ENCODE measurements at regions not wholly inside any gene's neighbourhood (a gene's known extent, or its start where the extent isn't known, plus 50 kb on each side); places are given as distances from the start of the nearest gene placed in this dataset.

- DNase-seq (ENCODE audit: low read depth, low spot score): no peak
- no peaks in the 10 kb centered on the region for H3K4me1 Mint-ChIP-seq
- TF ChIP-seq CTCF (conservative IDR thresholded peaks at IDR 0.05): no peak
- no peaks in the 10 kb centered on the region for H3K36me3 Mint-ChIP-seq (ENCODE audit: low read depth)
- H3K4me3 Mint-ChIP-seq: no peak overlapping the region
- peaks cover 2% of the 10 kb centered on the region for H3K27me3 Mint-ChIP-seq (ENCODE audit: low read depth)
- peaks cover 9% of the 10 kb centered on the region for H3K9me3 Mint-ChIP-seq
- H3K27ac Mint-ChIP-seq (ENCODE audit: unreplicated experiment): no peak overlapping the region
These were observed 180.8 kb upstream of the IRX3 start for GRCh38 chr16:54467398-54467797.

GRCh38 chr16:54466233-54466632, 179.6 kb upstream of the IRX3 start:
- no peak for DNase-seq (ENCODE audit: low read depth, low spot score)
- no peaks in the 10 kb centered on the region for H3K36me3 Mint-ChIP-seq (ENCODE audit: low read depth)
- H3K27ac Mint-ChIP-seq (ENCODE audit: unreplicated experiment): no peak overlapping the region
- H3K4me1 Mint-ChIP-seq: no peaks in the 10 kb centered on the region
- peaks cover 9% of the 10 kb centered on the region for H3K9me3 Mint-ChIP-seq
- H3K27me3 Mint-ChIP-seq (ENCODE audit: low read depth): peaks cover under 1% of the 10 kb centered on the region
- H3K4me3 Mint-ChIP-seq: no peak overlapping the region
- TF ChIP-seq CTCF (conservative IDR thresholded peaks at IDR 0.05): no peak

GRCh38 chr16:54465063-54465462, 178.5 kb upstream of the IRX3 start:
- no peaks in the 10 kb centered on the region for H3K4me1 Mint-ChIP-seq
- no peaks in the 10 kb centered on the region for H3K36me3 Mint-ChIP-seq (ENCODE audit: low read depth)
- peaks cover 9% of the 10 kb centered on the region for H3K9me3 Mint-ChIP-seq
- TF ChIP-seq CTCF (conservative IDR thresholded peaks at IDR 0.05): no peak
- no peak overlapping the region for H3K4me3 Mint-ChIP-seq
- DNase-seq (ENCODE audit: low read depth, low spot score): no peak
- H3K27ac Mint-ChIP-seq (ENCODE audit: unreplicated experiment): no peak overlapping the region
- no peaks in the 10 kb centered on the region for H3K27me3 Mint-ChIP-seq (ENCODE audit: low read depth)

GRCh38 chr16:54462771-54463170, 176.2 kb upstream of the IRX3 start:
- no peaks in the 10 kb centered on the region for H3K36me3 Mint-ChIP-seq (ENCODE audit: low read depth)
- DNase-seq (ENCODE audit: low read depth, low spot score): no peak
- no peaks in the 10 kb centered on the region for H3K4me1 Mint-ChIP-seq
- no peak for TF ChIP-seq CTCF (conservative IDR thresholded peaks at IDR 0.05)
- no peaks in the 10 kb centered on the region for H3K27me3 Mint-ChIP-seq (ENCODE audit: low read depth)
- no peak overlapping the region for H3K27ac Mint-ChIP-seq (ENCODE audit: unreplicated experiment)
- peaks cover 9% of the 10 kb centered on the region for H3K9me3 Mint-ChIP-seq
- H3K4me3 Mint-ChIP-seq: no peak overlapping the region

GRCh38 chr16:54462151-54462651, 175.6 kb upstream of the IRX3 start:
- H3K4me3 Mint-ChIP-seq: no peak overlapping the region
- no peak for DNase-seq (ENCODE audit: low read depth, low spot score)
- peaks cover 9% of the 10 kb centered on the region for H3K9me3 Mint-ChIP-seq
- no peaks in the 10 kb centered on the region for H3K4me1 Mint-ChIP-seq
- peaks cover 2% of the 10 kb centered on the region for H3K27me3 Mint-ChIP-seq (ENCODE audit: low read depth)
- no peak overlapping the region for H3K27ac Mint-ChIP-seq (ENCODE audit: unreplicated experiment)
- no peaks in the 10 kb centered on the region for H3K36me3 Mint-ChIP-seq (ENCODE audit: low read depth)
- TF ChIP-seq CTCF (conservative IDR thresholded peaks at IDR 0.05): no peak

Data from neural crest cell (in vitro differentiated cells).